OCI-LY7 (cell line): ENCODE measurements at regions not wholly inside any gene's neighbourhood (a gene's known extent, or its start where the extent isn't known, plus 50 kb on each side); places are given as distances from the start of the nearest gene placed in this dataset.

Source experiments
- EZH2phosphoT487 ChIP-seq: fragments of 200-600 bp; sonication (generic); IDR thresholded peaks from 2 replicates; pipeline ENCODE4 v1.6.1; 2018; ENCODE audit warnings: low read depth, borderline replicate concordance, mild to moderate bottlenecking, mixed run types, antibody characterized with exemption, low read length, moderate library complexity, mixed read lengths
- TF ChIP-seq, protein P1 (sequence below): fragments of 200-600 bp; sonication (generic); conservative IDR thresholded peaks from 2 replicates; pipeline ENCODE4 v1.5.1; 2014; ENCODE audit warnings: mild to moderate bottlenecking, antibody characterized with exemption, low read length, moderate library complexity, mixed read lengths

DNA sequence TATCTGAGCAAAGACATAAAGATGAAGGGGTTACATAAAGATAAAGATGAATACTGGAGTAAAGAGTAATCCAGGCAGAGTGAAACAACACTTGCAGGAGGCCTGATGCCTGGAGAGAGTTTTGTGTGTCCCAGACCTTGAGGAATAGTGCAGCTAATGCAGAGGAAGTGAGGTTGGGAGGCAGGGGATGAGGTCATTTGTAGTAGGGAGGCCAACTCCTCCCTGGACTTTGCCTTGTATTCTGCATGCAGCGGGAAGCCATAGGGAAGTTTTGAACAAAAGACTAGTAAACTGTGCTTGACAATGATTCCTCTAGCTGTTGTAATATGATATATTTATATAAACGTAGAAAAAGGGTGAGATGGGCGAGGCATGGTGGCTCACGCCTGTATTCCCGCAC is 356.6 kb downstream of the KCNJ2 start:
- TF ChIP-seq, protein P1, sequence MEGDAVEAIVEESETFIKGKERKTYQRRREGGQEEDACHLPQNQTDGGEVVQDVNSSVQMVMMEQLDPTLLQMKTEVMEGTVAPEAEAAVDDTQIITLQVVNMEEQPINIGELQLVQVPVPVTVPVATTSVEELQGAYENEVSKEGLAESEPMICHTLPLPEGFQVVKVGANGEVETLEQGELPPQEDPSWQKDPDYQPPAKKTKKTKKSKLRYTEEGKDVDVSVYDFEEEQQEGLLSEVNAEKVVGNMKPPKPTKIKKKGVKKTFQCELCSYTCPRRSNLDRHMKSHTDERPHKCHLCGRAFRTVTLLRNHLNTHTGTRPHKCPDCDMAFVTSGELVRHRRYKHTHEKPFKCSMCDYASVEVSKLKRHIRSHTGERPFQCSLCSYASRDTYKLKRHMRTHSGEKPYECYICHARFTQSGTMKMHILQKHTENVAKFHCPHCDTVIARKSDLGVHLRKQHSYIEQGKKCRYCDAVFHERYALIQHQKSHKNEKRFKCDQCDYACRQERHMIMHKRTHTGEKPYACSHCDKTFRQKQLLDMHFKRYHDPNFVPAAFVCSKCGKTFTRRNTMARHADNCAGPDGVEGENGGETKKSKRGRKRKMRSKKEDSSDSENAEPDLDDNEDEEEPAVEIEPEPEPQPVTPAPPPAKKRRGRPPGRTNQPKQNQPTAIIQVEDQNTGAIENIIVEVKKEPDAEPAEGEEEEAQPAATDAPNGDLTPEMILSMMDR: no peak
- no peak for TF ChIP-seq EZH2phosphoT487
